Kidney (tissue), 13 donors: ENCODE measurements at regions not wholly inside any gene's neighbourhood (a gene's known extent, or its start where the extent isn't known, plus 50 kb on each side); places are given as distances from the start of the nearest gene placed in this dataset.

Experiments
- DNase-seq, 5 donors: peaks; one replicate each; pipeline ENCODE4 v3.0.0-alpha.2; 2013 to 2020
- FAIRE-seq: peaks from 2 replicates; lab custom pipeline; 2012; peaks lifted over from hg19 to GRCh38; lab: Jason Lieb, UNC
- H3K27ac ChIP-seq, 2 donors: one replicate each; pipeline ENCODE4 v1.7.0; 2013; ENCODE audit warnings: low read depth in 2 of 2, low read length in 2 of 2, inconsistent platforms in 1 of 2
- H3K27me3 ChIP-seq: one replicate; pipeline ENCODE4 v1.7.1; 2013; ENCODE audit warnings: low read length, inconsistent platforms; ENCODE audit not compliant: control insufficient read depth, insufficient read depth
- H3K36me3 ChIP-seq, 3 donors: one replicate each; pipeline versions ENCODE4 v1.7.0 to v1.7.1; 2013; ENCODE audit warnings: low read length in 3 of 3, control low read depth in 1 of 3, inconsistent platforms in 1 of 3; ENCODE audit not compliant: insufficient read depth in 3 of 3, control insufficient read depth in 2 of 3
- H3K4me1 ChIP-seq, 3 donors: one replicate each; pipeline versions ENCODE4 v1.7.0 to v1.7.1; 2013; ENCODE audit warnings: low read length in 3 of 3, inconsistent platforms in 1 of 3, low read depth in 1 of 3; ENCODE audit not compliant: control insufficient read depth in 2 of 3, insufficient read depth in 2 of 3
- H3K4me3 ChIP-seq, 3 donors: one replicate each; pipeline versions ENCODE4 v1.7.0 to v1.8.1; 2013; ENCODE audit warnings: low read length in 3 of 3, control low read depth in 1 of 3, inconsistent platforms in 1 of 3
- H3K9ac ChIP-seq, 3 donors: one replicate each; pipeline versions ENCODE4 v1.7.0 to v1.7.1; 2013; ENCODE audit warnings: low read length in 3 of 3, control low read depth in 1 of 3, inconsistent platforms in 1 of 3
- H3K9me3 ChIP-seq, 3 donors: one replicate each; pipeline versions ENCODE4 v1.7.0 to v1.7.1; 2013; ENCODE audit warnings: low read length in 3 of 3, control low read depth in 1 of 3, inconsistent platforms in 1 of 3; ENCODE audit not compliant: control insufficient read depth in 2 of 3, insufficient read depth in 1 of 3
- intact Hi-C: fragments of 100-400 bp; cut with DNase I; formaldehyde crosslinking; loops from one replicate; pipeline ENCODE4 v1.11.1; 2022
- TF ChIP-seq, protein P1 (sequence below): IDR thresholded peaks from 3 replicates; pipeline ENCODE4 v1.5.1; 2012; ENCODE audit warnings: mild to moderate bottlenecking, moderate library complexity, borderline replicate concordance; ENCODE audit not compliant: insufficient read depth; ENCODE audit errors: extremely low read depth
- donor health status: control.
- donor health status: control.
- donor health status: control.
- donor health status: control.
- donor health status: control.
- donor health status: DM: yes; HTN: yes; CAD: no.
- donor health status: Normal renal cell carcinoma (clear cell type).

DNA sequence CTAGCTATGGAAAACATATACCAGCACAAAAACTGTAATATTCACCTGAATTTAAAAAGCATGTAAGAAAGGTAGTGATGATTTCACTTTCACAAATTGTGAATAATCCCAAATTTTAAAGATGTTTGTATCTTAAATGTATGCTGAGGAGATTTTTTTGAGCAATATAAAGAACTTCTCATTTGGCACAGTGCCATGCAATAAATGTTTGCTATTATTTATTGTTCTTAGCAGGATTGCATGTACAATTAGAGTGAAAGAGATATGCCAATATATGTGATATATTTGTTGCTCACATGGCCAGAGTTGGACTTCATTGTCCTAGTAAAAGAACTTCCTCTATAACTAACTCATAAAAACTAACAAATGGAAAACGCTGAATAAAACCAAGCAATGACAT, 895.1 kb upstream of the KCND2 start:
- FAIRE-seq = no peak
- Histone ChIP-seq H3K9me3 (no peaks in the 10 kb centered on the region), H3K4me1 (no peaks in the 10 kb centered on the region), H3K9ac (no peak overlapping the region), H3K36me3 (no peaks in the 10 kb centered on the region), H3K27ac (no peak overlapping the region), H3K27me3 (no peaks in the 10 kb centered on the region), H3K4me3 (no peak overlapping the region)
- TF ChIP-seq, protein P1, sequence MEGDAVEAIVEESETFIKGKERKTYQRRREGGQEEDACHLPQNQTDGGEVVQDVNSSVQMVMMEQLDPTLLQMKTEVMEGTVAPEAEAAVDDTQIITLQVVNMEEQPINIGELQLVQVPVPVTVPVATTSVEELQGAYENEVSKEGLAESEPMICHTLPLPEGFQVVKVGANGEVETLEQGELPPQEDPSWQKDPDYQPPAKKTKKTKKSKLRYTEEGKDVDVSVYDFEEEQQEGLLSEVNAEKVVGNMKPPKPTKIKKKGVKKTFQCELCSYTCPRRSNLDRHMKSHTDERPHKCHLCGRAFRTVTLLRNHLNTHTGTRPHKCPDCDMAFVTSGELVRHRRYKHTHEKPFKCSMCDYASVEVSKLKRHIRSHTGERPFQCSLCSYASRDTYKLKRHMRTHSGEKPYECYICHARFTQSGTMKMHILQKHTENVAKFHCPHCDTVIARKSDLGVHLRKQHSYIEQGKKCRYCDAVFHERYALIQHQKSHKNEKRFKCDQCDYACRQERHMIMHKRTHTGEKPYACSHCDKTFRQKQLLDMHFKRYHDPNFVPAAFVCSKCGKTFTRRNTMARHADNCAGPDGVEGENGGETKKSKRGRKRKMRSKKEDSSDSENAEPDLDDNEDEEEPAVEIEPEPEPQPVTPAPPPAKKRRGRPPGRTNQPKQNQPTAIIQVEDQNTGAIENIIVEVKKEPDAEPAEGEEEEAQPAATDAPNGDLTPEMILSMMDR = no peak
- DNase-seq = no peak
- intact Hi-C loops = no loop called here

DNA sequence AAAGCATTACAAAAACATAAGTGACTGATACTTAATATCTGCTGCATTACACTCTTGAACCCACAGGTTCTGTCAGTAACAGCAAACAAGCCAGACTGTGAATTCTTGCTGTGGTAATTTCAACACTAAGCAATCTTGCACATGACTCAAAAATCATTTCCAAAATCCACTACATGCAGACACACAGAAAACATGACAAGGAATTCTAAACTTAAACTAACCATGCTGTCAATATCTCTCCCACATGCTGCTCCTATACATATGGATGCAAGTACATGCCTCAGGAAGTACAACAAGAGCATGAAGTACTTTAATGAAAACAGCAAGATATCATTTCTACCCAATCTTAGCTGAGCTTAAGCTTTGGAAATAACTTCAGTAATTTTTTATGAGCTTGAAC, 890.2 kb upstream of the KCND2 start:
- Histone ChIP-seq H3K4me1 (no peaks in the 10 kb centered on the region), H3K36me3 (no peaks in the 10 kb centered on the region), H3K4me3 (no peak overlapping the region), H3K27ac (no peak overlapping the region), H3K27me3 (no peaks in the 10 kb centered on the region), H3K9ac (no peak overlapping the region), H3K9me3 (no peaks in the 10 kb centered on the region)
- intact Hi-C loops = no loop called here
- FAIRE-seq = no peak
- TF ChIP-seq, protein P1 = no peak
- DNase-seq = no peak

DNA sequence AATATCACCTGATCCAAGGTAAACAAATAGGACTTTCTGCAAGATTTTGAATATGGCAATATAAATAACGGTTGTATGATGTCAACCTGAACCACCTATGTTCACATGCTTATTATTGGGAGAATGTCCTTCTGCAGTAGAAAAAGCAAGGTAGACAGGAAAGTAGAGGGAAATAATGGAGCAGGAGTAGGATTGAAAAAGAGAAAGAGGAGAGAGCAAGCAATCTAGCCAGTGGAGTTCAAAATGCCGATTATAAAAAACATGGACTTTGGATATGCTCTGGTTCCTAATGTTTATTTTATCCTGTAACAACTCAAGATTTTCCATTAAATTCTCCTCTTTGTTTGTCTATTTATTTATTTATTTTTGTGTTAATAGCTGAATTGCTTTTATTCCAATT, 878.0 kb upstream of the KCND2 start:
- DNase-seq (no peak), FAIRE-seq (no peak)
- no peak overlapping the region for H3K27ac ChIP-seq
- H3K9me3 ChIP-seq = no peaks in the 10 kb centered on the region
- H3K9ac ChIP-seq = no peak overlapping the region
- H3K4me1 ChIP-seq = no peaks in the 10 kb centered on the region
- TF ChIP-seq, protein P1 = no peak
- intact Hi-C loops = no loop called here
- no peak overlapping the region for H3K4me3 ChIP-seq
- no peaks in the 10 kb centered on the region for H3K36me3 ChIP-seq
- H3K27me3 ChIP-seq = no peaks in the 10 kb centered on the region

DNA sequence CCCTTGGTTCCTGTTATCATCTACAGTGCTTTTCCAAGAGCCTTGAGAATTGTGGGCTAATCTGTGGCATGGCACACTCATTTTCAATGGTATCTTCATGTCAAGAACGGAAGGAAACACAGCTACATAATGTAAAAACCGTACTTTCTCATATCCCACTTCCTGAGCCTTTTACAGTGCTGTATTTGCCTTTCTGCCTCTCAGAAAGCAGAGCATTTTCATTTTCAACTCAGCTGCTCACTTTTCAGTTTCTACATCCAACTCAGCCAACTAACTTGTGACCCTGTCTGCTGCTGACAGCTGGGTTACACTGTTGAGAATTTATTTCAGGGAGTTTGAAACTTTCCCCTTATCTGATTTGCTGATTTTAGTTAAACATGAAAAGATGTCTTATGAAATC, 875.8 kb upstream of the KCND2 start:
- H3K27ac ChIP-seq = no peak overlapping the region
- intact Hi-C loops = no loop called here
- H3K9ac ChIP-seq = no peak overlapping the region
- H3K4me3 ChIP-seq = no peak overlapping the region
- H3K36me3 ChIP-seq = no peaks in the 10 kb centered on the region
- no peaks in the 10 kb centered on the region for H3K27me3 ChIP-seq
- H3K9me3 ChIP-seq = no peaks in the 10 kb centered on the region
- FAIRE-seq (no peak), DNase-seq (no peak)
- TF ChIP-seq, protein P1 = no peak
- no peaks in the 10 kb centered on the region for H3K4me1 ChIP-seq
